HK-2 (cell line): ENCODE measurements at regions not wholly inside any gene's neighbourhood (a gene's known extent, or its start where the extent isn't known, plus 50 kb on each side); places are given as distances from the start of the nearest gene placed in this dataset.

ENCODE experiments used
- DNase-seq: peaks from one replicate; pipeline ENCODE4 v3.0.0-alpha.2; 2018; ENCODE audit not compliant: unreplicated experiment

DNA sequence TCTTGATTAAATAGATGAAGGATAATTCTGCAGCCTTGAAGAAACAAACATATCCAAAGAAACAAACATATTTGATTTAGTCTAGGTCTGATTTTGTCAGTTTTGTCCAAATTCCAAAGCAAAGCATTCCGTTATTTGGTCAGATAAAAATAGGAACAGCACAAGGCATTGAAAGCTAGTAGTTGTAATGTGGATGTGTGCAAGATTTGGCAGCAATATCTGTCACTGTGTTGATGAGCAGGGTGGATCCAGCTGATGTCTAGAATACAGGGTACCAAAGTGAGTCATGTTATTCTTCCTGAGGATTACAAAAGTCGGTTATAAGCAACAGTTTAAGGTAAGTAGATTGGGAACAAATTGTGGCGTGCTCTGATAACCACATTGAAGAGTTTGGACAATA is 69.3 kb upstream of the PLPPR1 start:
- DNase-seq, result no peak
